SK-N-MC (cell line): ENCODE measurements at regions not wholly inside any gene's neighbourhood (a gene's known extent, or its start where the extent isn't known, plus 50 kb on each side); places are given as distances from the start of the nearest gene placed in this dataset.

Experiments used
- DNase-seq: peaks from one replicate; pipeline ENCODE4 v3.0.0-alpha.2; 2011; ENCODE audit warnings: low read depth, low spot score
- H3K27ac ChIP-seq: fragments of 200-600 bp; sonication (generic); 2 replicates; pipeline ENCODE4 v1.5.1; 2016; ENCODE audit warnings: mixed run types
- H3K36me3 ChIP-seq: fragments of 200-600 bp; sonication (generic); 2 replicates; pipeline ENCODE4 v1.6.1; 2017; ENCODE audit warnings: antibody characterized with exemption, low read length, mixed read lengths; ENCODE audit not compliant: insufficient read depth
- H3K4me3 ChIP-seq: fragments of 200-600 bp; sonication (generic); 2 replicates; pipeline ENCODE4 v1.5.1; 2016
- H3K9ac ChIP-seq: fragments of 200-600 bp; sonication (generic); 2 replicates; pipeline ENCODE4 v1.8.0; 2017; ENCODE audit warnings: mixed run types, mixed read lengths; ENCODE audit not compliant: insufficient read length
- H3K9me3 ChIP-seq: fragments of 200-600 bp; sonication (generic); 2 replicates; pipeline ENCODE4 v1.6.1; 2017; ENCODE audit warnings: low read depth, mild to moderate bottlenecking, antibody characterized with exemption, low read length, moderate library complexity, mixed read lengths
- EZH2 ChIP-seq: fragments of 200-600 bp; sonication (generic); IDR thresholded peaks from one replicate; pipeline ENCODE4 v1.6.1; 2017; ENCODE audit warnings: antibody characterized with exemption
- FOXP2 ChIP-seq: optimal IDR thresholded peaks from 2 replicates; pipeline ENCODE3; 2011; ENCODE audit warnings: mild to moderate bottlenecking, moderate library complexity; ENCODE audit not compliant: insufficient read depth; ENCODE audit errors: extremely low read length, control extremely low read depth
- POLR2AphosphoS5 ChIP-seq: IDR thresholded peaks from 2 replicates; pipeline ENCODE4 v1.6.1; 2012; ENCODE audit warnings: mild to moderate bottlenecking, low read depth, low read length, borderline replicate concordance

GRCh38 chr2:196307775-196308305, 136.5 kb upstream of the STK17B start:
- Histone ChIP-seq H3K9me3 (no peaks in the 10 kb centered on the region), H3K4me3 (no peak overlapping the region), H3K9ac (no peak overlapping the region), H3K27ac (no peak overlapping the region), H3K36me3 (no peaks in the 10 kb centered on the region)
- no peak for DNase-seq
- TF ChIP-seq EZH2 = no peak
- TF ChIP-seq FOXP2 = no peak
- TF ChIP-seq POLR2AphosphoS5 = no peak

GRCh38 chr2:196309691-196310090, 138.3 kb upstream of the STK17B start:
- no peak for TF ChIP-seq EZH2
- no peak for TF ChIP-seq FOXP2
- no peak for TF ChIP-seq POLR2AphosphoS5
- H3K27ac ChIP-seq = no peak overlapping the region
- DNase-seq = no peak

DNA sequence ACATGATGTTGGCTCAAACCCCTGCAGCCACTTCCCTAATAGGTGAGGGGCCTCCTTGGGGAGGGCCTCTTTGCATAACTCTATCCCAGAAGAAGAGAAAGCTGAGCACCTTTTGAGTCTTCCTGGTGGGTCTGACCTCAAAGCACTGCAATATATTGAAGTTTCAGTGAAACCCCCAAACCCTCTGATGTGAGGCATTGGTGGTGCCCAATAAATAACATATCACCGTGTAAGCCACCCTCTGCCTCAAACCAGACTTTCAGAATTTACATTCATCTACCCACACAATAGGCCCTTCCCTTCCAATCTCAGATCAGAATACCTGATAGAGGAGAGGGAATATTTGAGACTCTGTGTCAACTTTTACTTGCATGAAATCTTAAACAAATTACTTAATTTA, 142.8 kb upstream of the STK17B start:
- H3K36me3 ChIP-seq = no peaks in the 10 kb centered on the region
- H3K27ac ChIP-seq = no peak overlapping the region
- no peak for DNase-seq
- no peak overlapping the region for H3K4me3 ChIP-seq
- no peak overlapping the region for H3K9ac ChIP-seq
- H3K9me3 ChIP-seq = no peaks in the 10 kb centered on the region
- TF ChIP-seq FOXP2 (no peak), EZH2 (no peak), POLR2AphosphoS5 (no peak)

More at GRCh38 chr2:196309691-196310090, 138.3 kb upstream of the STK17B start:
- Histone ChIP-seq H3K4me3 (no peak overlapping the region), H3K9me3 (no peaks in the 10 kb centered on the region), H3K9ac (no peak overlapping the region), H3K36me3 (no peaks in the 10 kb centered on the region)

GRCh38 chr2:196314780-196315179, 143.4 kb upstream of the STK17B start:
- Histone ChIP-seq H3K9ac (no peak overlapping the region), H3K4me3 (no peak overlapping the region), H3K27ac (no peak overlapping the region), H3K9me3 (no peaks in the 10 kb centered on the region), H3K36me3 (no peaks in the 10 kb centered on the region)
- TF ChIP-seq EZH2 = no peak
- no peak for TF ChIP-seq POLR2AphosphoS5
- TF ChIP-seq FOXP2 = no peak
- DNase-seq = no peak

GRCh38 chr2:196315388-196316049, 144.1 kb upstream of the STK17B start:
- Histone ChIP-seq H3K36me3 (no peaks in the 10 kb centered on the region), H3K9ac (no peak overlapping the region), H3K4me3 (no peak overlapping the region), H3K9me3 (no peaks in the 10 kb centered on the region), H3K27ac (no peak overlapping the region)
- DNase-seq = no peak
- no peak for TF ChIP-seq EZH2
- TF ChIP-seq POLR2AphosphoS5 = no peak
- no peak for TF ChIP-seq FOXP2

- no peak for DNase-seq
- H3K36me3 ChIP-seq = no peaks in the 10 kb centered on the region
- no peaks in the 10 kb centered on the region for H3K9me3 ChIP-seq
- H3K27ac ChIP-seq = no peak overlapping the region
- H3K9ac ChIP-seq = no peak overlapping the region
- H3K4me3 ChIP-seq = no peak overlapping the region
- TF ChIP-seq FOXP2 (no peak), POLR2AphosphoS5 (no peak), EZH2 (no peak)
These were observed 144.7 kb upstream of the STK17B start for GRCh38 chr2:196316050-196316430.

DNA sequence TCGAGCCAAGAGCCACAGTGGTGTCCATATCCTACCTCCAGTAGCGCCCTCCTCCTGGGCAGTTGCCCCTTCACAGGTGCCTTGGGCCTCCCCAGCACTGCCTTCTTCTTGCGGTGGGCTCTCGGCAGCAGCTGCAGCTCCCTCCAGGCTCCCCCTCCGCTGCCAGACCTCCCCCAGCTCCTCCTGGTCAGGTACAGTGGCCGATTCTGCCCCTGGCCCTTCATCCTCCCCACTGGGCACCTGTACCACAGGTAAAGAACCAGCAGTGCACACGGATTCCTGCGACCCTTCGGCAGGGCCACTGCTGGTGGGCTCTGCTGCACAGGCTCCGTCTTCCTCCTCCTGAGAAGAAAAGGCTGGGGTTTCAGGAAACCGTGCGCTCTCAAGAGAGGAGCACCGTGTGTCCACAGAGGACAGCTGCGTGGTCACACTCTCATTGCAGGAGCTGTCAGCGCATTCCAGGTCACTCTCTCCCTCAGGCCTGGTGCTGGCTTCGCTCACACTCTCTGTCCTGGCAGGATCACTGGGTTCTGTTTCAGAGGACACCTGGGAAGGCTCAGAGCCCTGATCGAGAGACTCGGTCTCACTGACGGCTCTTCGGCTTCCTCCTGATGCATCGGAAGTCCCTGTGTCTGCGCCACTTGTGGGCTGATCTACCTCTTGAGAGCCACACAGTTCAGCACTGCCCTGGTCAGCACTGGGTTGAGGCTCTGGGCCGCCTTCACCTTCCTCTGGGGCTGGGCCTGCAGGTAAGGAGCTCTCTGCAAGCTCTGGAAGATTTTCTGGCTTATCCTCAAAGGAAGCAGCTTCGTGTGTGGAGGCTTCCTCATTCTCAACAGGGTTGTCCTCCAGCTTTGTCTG, 147.4 kb upstream of the STK17B start:
- Histone ChIP-seq H3K9ac (no peak overlapping the region), H3K4me3 (no peak overlapping the region), H3K9me3 (no peaks in the 10 kb centered on the region), H3K27ac (no peak overlapping the region), H3K36me3 (no peaks in the 10 kb centered on the region)
- no peak for DNase-seq
- TF ChIP-seq POLR2AphosphoS5 (no peak), FOXP2 (no peak), EZH2 (no peak)
